Karpas-422 (cell line): ENCODE measurements at regions not wholly inside any gene's neighbourhood (a gene's known extent, or its start where the extent isn't known, plus 50 kb on each side); places are given as distances from the start of the nearest gene placed in this dataset.

ENCODE experiments used
- DNase-seq: peaks from one replicate; pipeline ENCODE4 v3.0.0-alpha.2; 2015
- H2AFZ ChIP-seq: fragments of 200-600 bp; sonication (generic); 2 replicates; pipeline ENCODE4 v1.6.1; 2014; ENCODE audit warnings: antibody characterized with exemption, low read length, mixed read lengths
- H3K27ac ChIP-seq: fragments of 200-600 bp; sonication (generic); 2 replicates; pipeline ENCODE4 v1.5.1; 2014; ENCODE audit warnings: mild to moderate bottlenecking, low read length, moderate library complexity
- H3K27me3 ChIP-seq: fragments of 200-600 bp; sonication (generic); 2 replicates; pipeline ENCODE4 v1.6.1; 2014; ENCODE audit warnings: low read length, mixed read lengths
- H3K36me3 ChIP-seq: fragments of 200-600 bp; sonication (generic); 2 replicates; pipeline ENCODE4 v1.6.1; 2014; ENCODE audit warnings: low read length, mixed read lengths; ENCODE audit not compliant: insufficient read depth
- H3K4me1 ChIP-seq: fragments of 200-600 bp; sonication (generic); 2 replicates; pipeline ENCODE4 v1.6.1; 2014; ENCODE audit warnings: mild to moderate bottlenecking, low read length, mixed read lengths
- H3K4me2 ChIP-seq: fragments of 200-600 bp; sonication (generic); 2 replicates; pipeline ENCODE4 v1.6.1; 2014; ENCODE audit warnings: low read length, low read depth, mild to moderate bottlenecking; ENCODE audit not compliant: poor library complexity, severe bottlenecking
- H3K4me3 ChIP-seq: fragments of 200-600 bp; sonication (generic); 2 replicates; pipeline ENCODE4 v1.5.1; 2014; ENCODE audit warnings: mild to moderate bottlenecking, antibody characterized with exemption, low read length, mixed read lengths
- H3K79me2 ChIP-seq: fragments of 200-600 bp; sonication (generic); 2 replicates; pipeline ENCODE4 v1.6.1; 2014; ENCODE audit warnings: mild to moderate bottlenecking, low read length, mixed read lengths
- H3K9ac ChIP-seq: fragments of 200-600 bp; sonication (generic); 2 replicates; pipeline ENCODE4 v1.6.0; 2014; ENCODE audit warnings: low read length
- H3K9me2 ChIP-seq: fragments of 200-600 bp; sonication (generic), shearing (Covaris generic); replicated peaks from 2 replicates; pipeline ENCODE4 v1.6.0; 2014; ENCODE audit warnings: mild to moderate bottlenecking, low read length, moderate library complexity; ENCODE audit not compliant: insufficient read depth
- H3K9me3 ChIP-seq: fragments of 300-700, 200-600 bp; sonication (generic); 2 replicates; pipeline ENCODE4 v1.6.1; 2014; ENCODE audit warnings: low read length, mixed read lengths
- H4K20me1 ChIP-seq: fragments of 200-600 bp; sonication (generic); 2 replicates; pipeline ENCODE4 v1.6.1; 2014; ENCODE audit warnings: mild to moderate bottlenecking, antibody characterized with exemption, low read length, low read depth; ENCODE audit not compliant: insufficient read depth

GRCh38 chr13:72346716-72347115, 380.7 kb downstream of the MZT1 start:
- Histone ChIP-seq H3K36me3 (no peaks in the 10 kb centered on the region), H3K79me2 (no peaks in the 10 kb centered on the region)
- no peak for DNase-seq

GRCh38 chr13:72342364-72342763, 385.1 kb downstream of the MZT1 start:
- no peaks in the 10 kb centered on the region for H3K36me3 ChIP-seq
- H3K27me3 ChIP-seq: no peaks in the 10 kb centered on the region
- H4K20me1 ChIP-seq: no peaks in the 10 kb centered on the region
- no peaks in the 10 kb centered on the region for H3K9me2 ChIP-seq
- DNase-seq: no peak
- H3K79me2 ChIP-seq: no peaks in the 10 kb centered on the region
- no peak overlapping the region for H2AFZ ChIP-seq
- H3K27ac ChIP-seq: no peak overlapping the region
- no peaks in the 10 kb centered on the region for H3K4me1 ChIP-seq
- H3K9me3 ChIP-seq: no peaks in the 10 kb centered on the region
- H3K4me2 ChIP-seq: no peak overlapping the region
- no peak overlapping the region for H3K9ac ChIP-seq
- H3K4me3 ChIP-seq: no peak overlapping the region

More at GRCh38 chr13:72346716-72347115, 380.7 kb downstream of the MZT1 start:
- Histone ChIP-seq H3K9me3 (no peaks in the 10 kb centered on the region), H3K4me1 (no peaks in the 10 kb centered on the region), H3K27ac (no peak overlapping the region), H3K4me3 (no peak overlapping the region), H3K27me3 (no peaks in the 10 kb centered on the region), H4K20me1 (no peaks in the 10 kb centered on the region), H3K4me2 (no peak overlapping the region), H3K9ac (no peak overlapping the region), H3K9me2 (no peaks in the 10 kb centered on the region), H2AFZ (no peak overlapping the region)

DNA sequence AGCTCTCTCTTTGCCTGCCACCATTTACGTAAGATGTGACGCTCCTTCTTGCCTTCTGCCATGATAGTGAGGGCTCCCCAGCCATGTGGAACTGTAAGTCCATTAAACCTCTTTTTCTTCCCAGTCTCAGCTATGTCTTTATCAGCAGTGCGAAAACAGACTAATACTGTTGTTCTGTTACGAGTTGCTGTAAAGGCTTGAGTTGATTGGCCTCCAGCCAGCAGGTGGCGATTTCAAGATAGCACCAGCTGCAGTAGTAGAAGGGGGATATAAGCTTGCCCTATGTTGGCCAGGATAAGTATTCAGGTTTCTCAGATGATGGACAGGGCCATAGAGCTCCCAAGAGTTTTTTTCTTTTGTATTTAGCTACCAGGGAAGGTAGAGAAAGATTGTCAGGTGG, 385.5 kb downstream of the MZT1 start:
- no peak for DNase-seq
- no peak overlapping the region for H3K4me3 ChIP-seq
- H4K20me1 ChIP-seq: no peaks in the 10 kb centered on the region
- H3K4me1 ChIP-seq: no peaks in the 10 kb centered on the region
- H3K9me3 ChIP-seq: no peaks in the 10 kb centered on the region
- H3K9me2 ChIP-seq: no peaks in the 10 kb centered on the region
- no peaks in the 10 kb centered on the region for H3K79me2 ChIP-seq
- H3K4me2 ChIP-seq: no peak overlapping the region
- H3K9ac ChIP-seq: no peak overlapping the region
- no peak overlapping the region for H2AFZ ChIP-seq
- H3K27ac ChIP-seq: no peak overlapping the region
- no peaks in the 10 kb centered on the region for H3K27me3 ChIP-seq
- no peaks in the 10 kb centered on the region for H3K36me3 ChIP-seq

GRCh38 chr13:72317346-72318109, 409.9 kb downstream of the MZT1 start:
- DNase-seq: no peak
- no peaks in the 10 kb centered on the region for H3K27me3 ChIP-seq
- no peak overlapping the region for H3K4me2 ChIP-seq
- no peaks in the 10 kb centered on the region for H3K36me3 ChIP-seq
- H4K20me1 ChIP-seq: no peaks in the 10 kb centered on the region
- no peak overlapping the region for H2AFZ ChIP-seq
- no peak overlapping the region for H3K4me3 ChIP-seq
- H3K9me3 ChIP-seq: no peaks in the 10 kb centered on the region
- H3K4me1 ChIP-seq: no peaks in the 10 kb centered on the region
- H3K27ac ChIP-seq: no peak overlapping the region
- no peaks in the 10 kb centered on the region for H3K79me2 ChIP-seq
- no peaks in the 10 kb centered on the region for H3K9me2 ChIP-seq
- H3K9ac ChIP-seq: no peak overlapping the region

DNA sequence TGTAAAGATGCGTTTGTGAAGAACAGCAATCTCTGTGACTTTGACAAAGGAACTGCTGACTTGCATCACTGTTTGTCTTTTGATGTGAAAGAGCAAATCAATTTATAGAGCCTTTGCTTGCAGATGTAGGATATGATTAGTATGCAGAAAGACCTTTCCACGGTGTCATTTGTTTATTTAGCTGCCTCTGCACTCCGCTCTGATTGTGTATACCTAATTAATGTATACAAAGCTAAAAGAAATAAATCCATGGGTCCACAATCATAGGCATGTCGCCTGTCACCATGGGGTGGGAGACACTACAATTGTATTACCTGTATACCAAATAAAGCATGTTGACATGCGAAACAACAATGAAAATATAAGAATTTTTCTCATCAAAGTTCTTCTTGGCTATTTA, 410.7 kb downstream of the MZT1 start:
- no peaks in the 10 kb centered on the region for H3K36me3 ChIP-seq
- H3K79me2 ChIP-seq: no peaks in the 10 kb centered on the region
- no peaks in the 10 kb centered on the region for H3K27me3 ChIP-seq
- no peak overlapping the region for H3K4me3 ChIP-seq
- H3K9me3 ChIP-seq: no peaks in the 10 kb centered on the region
- H4K20me1 ChIP-seq: no peaks in the 10 kb centered on the region
- no peaks in the 10 kb centered on the region for H3K9me2 ChIP-seq
- no peak overlapping the region for H2AFZ ChIP-seq
- DNase-seq: no peak
- no peak overlapping the region for H3K4me2 ChIP-seq
- H3K4me1 ChIP-seq: no peaks in the 10 kb centered on the region
- no peak overlapping the region for H3K27ac ChIP-seq
- no peak overlapping the region for H3K9ac ChIP-seq

- Histone ChIP-seq H3K27ac (no peak overlapping the region), H3K36me3 (no peaks in the 10 kb centered on the region), H4K20me1 (no peaks in the 10 kb centered on the region), H3K9me2 (no peaks in the 10 kb centered on the region), H2AFZ (no peak overlapping the region), H3K4me1 (no peaks in the 10 kb centered on the region), H3K9ac (no peak overlapping the region), H3K79me2 (no peaks in the 10 kb centered on the region), H3K4me3 (no peak overlapping the region), H3K9me3 (no peaks in the 10 kb centered on the region), H3K4me2 (no peak overlapping the region), H3K27me3 (no peaks in the 10 kb centered on the region)
- no peak for DNase-seq
Observed at GRCh38 chr13:72315312-72315711, 412.1 kb downstream of the MZT1 start.

- no peak overlapping the region for H3K27ac ChIP-seq
- no peaks in the 10 kb centered on the region for H3K9me3 ChIP-seq
- H3K4me3 ChIP-seq: no peak overlapping the region
- H3K79me2 ChIP-seq: no peaks in the 10 kb centered on the region
- no peaks in the 10 kb centered on the region for H3K36me3 ChIP-seq
- no peak overlapping the region for H2AFZ ChIP-seq
- H3K9me2 ChIP-seq: no peaks in the 10 kb centered on the region
- DNase-seq: no peak
- H3K4me1 ChIP-seq: no peaks in the 10 kb centered on the region
- H3K4me2 ChIP-seq: no peak overlapping the region
- H3K9ac ChIP-seq: no peak overlapping the region
- no peaks in the 10 kb centered on the region for H4K20me1 ChIP-seq
- H3K27me3 ChIP-seq: no peaks in the 10 kb centered on the region
Observed at GRCh38 chr13:72314210-72314609, 413.2 kb downstream of the MZT1 start.

DNA sequence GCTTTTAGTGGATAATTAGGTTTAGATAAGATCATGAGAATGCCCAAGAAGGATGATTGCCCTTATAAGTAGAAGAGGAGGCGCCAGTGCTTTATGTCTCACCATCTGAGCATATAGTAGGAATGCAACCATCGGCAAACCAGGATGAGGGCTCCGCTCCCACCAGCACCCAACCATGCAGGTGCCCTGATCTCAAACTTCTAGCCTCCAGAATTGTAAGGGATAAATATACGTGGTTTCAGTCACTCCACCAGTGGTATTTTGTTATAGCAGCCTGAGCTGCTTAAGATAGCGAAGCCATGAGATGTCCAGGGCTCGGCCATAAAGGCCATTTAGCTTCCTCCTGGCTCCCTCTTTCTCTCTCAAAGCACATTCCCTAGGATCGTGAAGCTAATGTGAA, 413.9 kb downstream of the MZT1 start:
- no peaks in the 10 kb centered on the region for H3K9me3 ChIP-seq
- H2AFZ ChIP-seq: no peak overlapping the region
- no peaks in the 10 kb centered on the region for H3K4me1 ChIP-seq
- H3K4me2 ChIP-seq: no peak overlapping the region
- no peaks in the 10 kb centered on the region for H3K36me3 ChIP-seq
- no peaks in the 10 kb centered on the region for H3K27me3 ChIP-seq
- H3K9me2 ChIP-seq: no peaks in the 10 kb centered on the region
- no peaks in the 10 kb centered on the region for H3K79me2 ChIP-seq
- H3K4me3 ChIP-seq: no peak overlapping the region
- DNase-seq: no peak
- H3K9ac ChIP-seq: no peak overlapping the region
- no peaks in the 10 kb centered on the region for H4K20me1 ChIP-seq
- no peak overlapping the region for H3K27ac ChIP-seq
